Ovary (tissue), 3 donors: ENCODE measurements at regions not wholly inside any gene's neighbourhood (a gene's known extent, or its start where the extent isn't known, plus 50 kb on each side); places are given as distances from the start of the nearest gene placed in this dataset.

Source experiments
- POLR2A ChIP-seq: fragments of 450-650 bp; IDR thresholded peaks from one replicate; pipeline ENCODE4 v1.6.1; 2017; ENCODE audit warnings: antibody characterized with exemption, mild to moderate bottlenecking, moderate library complexity
- TF ChIP-seq, protein P1 (sequence below), 3 donors: fragments of 450-650 bp in 2 of 3; fragments of 200-600 bp in 1 of 3; IDR thresholded peaks; one replicate each; pipeline versions ENCODE4 v1.5.1 to v1.8.0; 2016 to 2022; ENCODE audit warnings: antibody characterized with exemption in 3 of 3, mild to moderate bottlenecking in 1 of 3
- donor health status: DM: no; HTN: no; CAD: no.

DNA sequence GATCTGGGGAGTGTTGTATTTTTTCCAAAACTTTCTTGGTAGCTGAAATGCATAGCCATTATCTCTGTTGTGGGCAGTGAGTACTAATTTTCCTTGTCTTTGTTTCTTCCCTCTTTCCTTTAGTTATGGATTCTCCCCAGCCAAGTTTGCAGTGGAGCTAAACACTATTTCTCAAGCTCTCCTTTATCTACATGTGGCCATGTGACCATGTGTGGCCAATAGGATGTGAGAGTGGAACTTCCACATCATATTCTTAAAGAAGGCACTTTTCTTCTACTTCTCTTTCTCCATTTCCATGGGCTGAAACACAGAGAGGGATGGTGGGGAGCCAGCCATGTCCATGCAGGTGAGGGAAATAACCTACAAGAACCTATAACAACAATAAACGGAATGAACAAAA lies 230.8 kb downstream of the CTH start:
- TF ChIP-seq, protein P1, sequence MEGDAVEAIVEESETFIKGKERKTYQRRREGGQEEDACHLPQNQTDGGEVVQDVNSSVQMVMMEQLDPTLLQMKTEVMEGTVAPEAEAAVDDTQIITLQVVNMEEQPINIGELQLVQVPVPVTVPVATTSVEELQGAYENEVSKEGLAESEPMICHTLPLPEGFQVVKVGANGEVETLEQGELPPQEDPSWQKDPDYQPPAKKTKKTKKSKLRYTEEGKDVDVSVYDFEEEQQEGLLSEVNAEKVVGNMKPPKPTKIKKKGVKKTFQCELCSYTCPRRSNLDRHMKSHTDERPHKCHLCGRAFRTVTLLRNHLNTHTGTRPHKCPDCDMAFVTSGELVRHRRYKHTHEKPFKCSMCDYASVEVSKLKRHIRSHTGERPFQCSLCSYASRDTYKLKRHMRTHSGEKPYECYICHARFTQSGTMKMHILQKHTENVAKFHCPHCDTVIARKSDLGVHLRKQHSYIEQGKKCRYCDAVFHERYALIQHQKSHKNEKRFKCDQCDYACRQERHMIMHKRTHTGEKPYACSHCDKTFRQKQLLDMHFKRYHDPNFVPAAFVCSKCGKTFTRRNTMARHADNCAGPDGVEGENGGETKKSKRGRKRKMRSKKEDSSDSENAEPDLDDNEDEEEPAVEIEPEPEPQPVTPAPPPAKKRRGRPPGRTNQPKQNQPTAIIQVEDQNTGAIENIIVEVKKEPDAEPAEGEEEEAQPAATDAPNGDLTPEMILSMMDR (IDR thresholded peaks at IDR 0.05), result no peak
- no peak for TF ChIP-seq POLR2A
